Activated B cell treated with CpG ODN at 0.5 μM for 24 hours (primary cell): ENCODE measurements at regions not wholly inside any gene's neighbourhood (a gene's known extent, or its start where the extent isn't known, plus 50 kb on each side); places are given as distances from the start of the nearest gene placed in this dataset.

Source experiments
- ATAC-seq: fragments of 200-7000 bp; cut with Tn5 transposase; one replicate; pipeline ENCODE4 v1.10.0; 2021; ENCODE audit warnings: low read depth, mild to moderate bottlenecking, moderate library complexity
- CTCF ChIA-PET: fragments of 350-600 bp; sonication (Branson Sonifier 250); formaldehyde crosslinking; loops from one replicate; lab custom pipeline; 2021; ENCODE audit warnings: antibody characterized with exemption; lab: Charles Lee
- POLR2A ChIA-PET: fragments of 350-600 bp; sonication (Branson Sonifier 250); formaldehyde crosslinking; loops from one replicate; lab custom pipeline; 2021; ENCODE audit warnings: antibody characterized with exemption; lab: Charles Lee
- DNase-seq: peaks from one replicate; pipeline ENCODE4 v3.0.0; 2022
- H3K27ac Mint-ChIP-seq: one replicate; pipeline ENCODE4 v1.8.0; 2020; ENCODE audit warnings: mixed read lengths
- H3K27me3 Mint-ChIP-seq: one replicate; pipeline ENCODE4 v1.8.0; 2021; ENCODE audit warnings: mixed read lengths
- H3K36me3 Mint-ChIP-seq: one replicate; pipeline ENCODE4 v1.8.0; 2021; ENCODE audit warnings: low read depth, mixed read lengths
- H3K4me1 Mint-ChIP-seq: one replicate; pipeline ENCODE4 v1.8.0; 2021; ENCODE audit warnings: mixed read lengths
- H3K4me3 Mint-ChIP-seq: one replicate; pipeline ENCODE4 v1.8.0; 2020; ENCODE audit warnings: mild to moderate bottlenecking, mixed read lengths
- H3K9me3 Mint-ChIP-seq: one replicate; pipeline ENCODE4 v1.8.0; 2020; ENCODE audit warnings: mixed read lengths
- intact Hi-C: fragments of 100-400 bp; cut with micrococcal nuclease; formaldehyde crosslinking; loops from one replicate; pipeline ENCODE4 v1.15.1; 2024
- TF ChIP-seq, protein P1 (sequence below): fragments of 200-600 bp; IDR thresholded peaks from one replicate; pipeline ENCODE4 v1.8.0; 2022; ENCODE audit warnings: antibody characterized with exemption, mild to moderate bottlenecking

DNA sequence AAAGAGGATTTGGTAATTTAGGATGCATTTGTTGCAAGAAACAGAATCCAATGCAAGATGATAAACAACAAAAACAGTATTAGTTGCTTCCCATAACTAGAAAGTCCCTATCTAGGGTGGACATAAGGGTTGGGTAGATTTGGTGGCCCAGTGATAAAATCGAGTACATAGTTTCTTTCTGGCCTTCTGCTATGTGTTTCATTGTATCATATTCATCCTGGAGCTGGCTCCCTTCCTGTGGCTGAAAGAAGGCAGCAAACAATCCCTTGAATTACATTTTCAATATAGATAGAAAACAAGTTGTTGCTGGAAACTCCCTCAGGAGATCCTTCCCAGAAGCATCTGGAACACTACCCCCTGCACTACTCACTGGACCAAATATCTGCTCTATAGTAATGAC is 135.1 kb downstream of the ID4 start:
- Mint-ChIP-seq H3K36me3 (no peaks in the 10 kb centered on the region), H3K27ac (no peak overlapping the region), H3K9me3 (no peaks in the 10 kb centered on the region), H3K4me3 (no peak overlapping the region), H3K27me3 (no peaks in the 10 kb centered on the region), H3K4me1 (no peaks in the 10 kb centered on the region)
- ChIA-PET POLR2A (no interaction called here), CTCF (no interaction called here)
- TF ChIP-seq, protein P1, sequence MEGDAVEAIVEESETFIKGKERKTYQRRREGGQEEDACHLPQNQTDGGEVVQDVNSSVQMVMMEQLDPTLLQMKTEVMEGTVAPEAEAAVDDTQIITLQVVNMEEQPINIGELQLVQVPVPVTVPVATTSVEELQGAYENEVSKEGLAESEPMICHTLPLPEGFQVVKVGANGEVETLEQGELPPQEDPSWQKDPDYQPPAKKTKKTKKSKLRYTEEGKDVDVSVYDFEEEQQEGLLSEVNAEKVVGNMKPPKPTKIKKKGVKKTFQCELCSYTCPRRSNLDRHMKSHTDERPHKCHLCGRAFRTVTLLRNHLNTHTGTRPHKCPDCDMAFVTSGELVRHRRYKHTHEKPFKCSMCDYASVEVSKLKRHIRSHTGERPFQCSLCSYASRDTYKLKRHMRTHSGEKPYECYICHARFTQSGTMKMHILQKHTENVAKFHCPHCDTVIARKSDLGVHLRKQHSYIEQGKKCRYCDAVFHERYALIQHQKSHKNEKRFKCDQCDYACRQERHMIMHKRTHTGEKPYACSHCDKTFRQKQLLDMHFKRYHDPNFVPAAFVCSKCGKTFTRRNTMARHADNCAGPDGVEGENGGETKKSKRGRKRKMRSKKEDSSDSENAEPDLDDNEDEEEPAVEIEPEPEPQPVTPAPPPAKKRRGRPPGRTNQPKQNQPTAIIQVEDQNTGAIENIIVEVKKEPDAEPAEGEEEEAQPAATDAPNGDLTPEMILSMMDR = no peak
- ATAC-seq = no peak
- intact Hi-C loops = no loop called here
- no peak for DNase-seq

DNA sequence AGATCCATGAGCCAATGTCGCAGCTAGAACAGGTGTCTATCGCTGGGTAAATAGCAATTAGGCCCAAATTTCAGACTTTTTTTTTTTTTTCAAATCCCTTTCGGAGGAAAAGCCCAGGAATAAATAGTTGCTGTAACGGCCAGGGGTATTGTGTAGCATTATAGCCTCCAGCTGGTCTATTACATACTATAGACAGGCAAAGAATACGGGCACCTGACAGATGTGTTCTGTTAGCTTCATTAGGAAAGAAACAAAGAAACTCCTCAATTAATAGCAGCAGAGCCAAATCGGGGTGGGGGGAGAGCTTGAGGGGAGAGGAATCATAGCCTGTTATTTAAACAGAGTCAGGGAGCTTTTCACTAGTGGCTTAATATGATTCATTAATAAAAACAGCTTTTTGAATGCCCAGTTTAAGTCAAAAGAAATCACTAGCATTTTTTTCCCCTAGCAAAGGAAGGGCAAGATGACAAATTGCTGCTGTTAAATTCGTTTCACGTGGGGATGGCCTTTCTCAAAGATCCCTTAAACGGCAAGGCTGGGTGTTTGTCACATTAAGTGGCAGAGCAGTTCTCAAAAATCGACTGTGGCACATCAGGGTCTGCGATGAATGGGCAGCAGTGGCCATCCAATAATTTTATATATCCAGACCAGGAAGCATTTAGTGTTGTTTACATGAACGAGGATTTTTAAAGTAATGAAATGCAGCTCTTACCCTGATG is 139.4 kb downstream of the ID4 start:
- ATAC-seq = no peak

DNA sequence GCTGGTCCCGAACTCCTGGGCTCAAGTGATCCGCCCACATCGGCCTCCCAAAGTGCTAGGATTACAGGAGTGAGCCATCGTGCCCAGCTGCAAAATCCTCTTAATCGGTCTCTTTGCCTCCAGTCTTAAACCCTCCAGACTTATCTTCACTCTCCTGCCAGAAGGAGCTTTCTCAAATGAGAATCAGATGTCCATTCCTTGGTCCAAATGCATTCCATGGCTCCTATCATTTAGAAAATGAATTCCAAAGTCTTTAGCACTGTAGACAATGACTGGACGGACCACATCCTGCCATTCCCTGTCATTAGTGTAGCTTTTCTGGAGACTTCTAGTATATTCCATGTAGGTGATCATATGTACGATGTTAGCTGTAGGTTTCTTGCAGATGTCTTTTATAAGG is 141.9 kb downstream of the ID4 start:
- intact Hi-C loops = no loop called here
- Mint-ChIP-seq H3K4me1 (no peaks in the 10 kb centered on the region), H3K9me3 (no peaks in the 10 kb centered on the region), H3K36me3 (no peaks in the 10 kb centered on the region), H3K27me3 (no peaks in the 10 kb centered on the region), H3K4me3 (no peak overlapping the region), H3K27ac (no peak overlapping the region)
- TF ChIP-seq, protein P1 = no peak
- POLR2A ChIA-PET = no interaction called here
- no peak for ATAC-seq
- no peak for DNase-seq
- CTCF ChIA-PET = no interaction called here

More for the DNA sequence above, 139.4 kb downstream of the ID4 start:
- H3K27me3 Mint-ChIP-seq = no peaks in the 10 kb centered on the region
- DNase-seq = no peak
- H3K4me3 Mint-ChIP-seq = no peak overlapping the region
- intact Hi-C loops = no loop called here
- H3K27ac Mint-ChIP-seq = no peak overlapping the region
- H3K9me3 Mint-ChIP-seq = no peaks in the 10 kb centered on the region
- no peaks in the 10 kb centered on the region for H3K36me3 Mint-ChIP-seq
- TF ChIP-seq, protein P1 = no peak
- CTCF ChIA-PET = interaction anchor here (0.6 kb wide), 1 partner anchor 13 kb away, joined by 3 read pairs; no protein-coding TSS in a partner anchor
- POLR2A ChIA-PET = no interaction called here
- H3K4me1 Mint-ChIP-seq = no peaks in the 10 kb centered on the region

DNA sequence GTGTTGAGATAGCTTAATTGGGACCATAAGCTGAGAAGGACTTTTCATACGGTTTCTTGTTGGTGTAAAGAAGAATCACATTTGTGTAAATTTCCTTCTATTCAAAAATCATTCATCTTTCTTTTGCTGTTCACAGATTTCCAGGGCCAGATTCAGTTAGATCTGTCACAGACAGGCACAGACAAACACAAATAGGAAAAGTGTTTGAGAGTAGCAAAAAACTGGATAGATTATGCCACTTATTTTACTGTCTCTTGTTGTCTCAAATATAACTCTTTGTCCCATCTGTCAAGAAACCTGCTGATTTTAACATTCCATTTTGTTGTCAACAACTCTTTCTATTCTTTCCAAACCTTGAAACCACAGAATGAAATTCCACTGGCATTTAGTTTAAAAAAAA is 142.8 kb downstream of the ID4 start:
- no peaks in the 10 kb centered on the region for H3K9me3 Mint-ChIP-seq
- no peaks in the 10 kb centered on the region for H3K27me3 Mint-ChIP-seq
- intact Hi-C loops = no loop called here
- ChIA-PET CTCF (no interaction called here), POLR2A (no interaction called here)
- no peak overlapping the region for H3K27ac Mint-ChIP-seq
- no peak overlapping the region for H3K4me3 Mint-ChIP-seq
- no peak for ATAC-seq
- DNase-seq = no peak
- H3K36me3 Mint-ChIP-seq = no peaks in the 10 kb centered on the region
- H3K4me1 Mint-ChIP-seq = no peaks in the 10 kb centered on the region
- TF ChIP-seq, protein P1 = no peak

DNA sequence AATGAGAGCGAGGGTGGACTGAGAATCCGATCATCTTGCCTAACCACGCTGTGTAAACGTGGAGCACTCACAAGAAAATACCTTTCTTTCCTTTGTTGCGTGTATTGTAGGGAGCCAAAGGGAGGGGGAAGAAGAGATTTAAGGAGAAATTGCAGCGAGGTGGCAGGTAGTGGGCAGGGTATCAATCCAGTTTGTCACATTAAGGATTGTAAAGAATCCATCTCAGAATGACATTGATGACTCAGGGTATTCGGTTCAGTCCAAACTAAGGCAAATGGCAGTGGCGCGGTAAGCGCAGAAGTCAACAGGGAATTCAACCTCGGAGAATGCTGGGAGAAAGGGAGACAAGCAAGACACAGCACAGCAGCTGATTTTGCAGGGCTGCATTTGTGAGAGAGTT is 146.2 kb downstream of the ID4 start:
- TF ChIP-seq, protein P1 = no peak
- ATAC-seq = no peak
- H3K27me3 Mint-ChIP-seq = no peaks in the 10 kb centered on the region
- no peak overlapping the region for H3K4me3 Mint-ChIP-seq
- no peaks in the 10 kb centered on the region for H3K4me1 Mint-ChIP-seq
- ChIA-PET CTCF (no interaction called here), POLR2A (no interaction called here)
- no peak for DNase-seq
- no peaks in the 10 kb centered on the region for H3K36me3 Mint-ChIP-seq
- no peak overlapping the region for H3K27ac Mint-ChIP-seq
- no peaks in the 10 kb centered on the region for H3K9me3 Mint-ChIP-seq
- intact Hi-C loops = no loop called here
